H54 (cell line): ENCODE measurements at regions not wholly inside any gene's neighbourhood (a gene's known extent, or its start where the extent isn't known, plus 50 kb on each side); places are given as distances from the start of the nearest gene placed in this dataset.

ENCODE experiments used
- DNase-seq: peaks from one replicate; pipeline ENCODE4 v3.0.0; 2011; ENCODE audit warnings: low spot score, mixed read lengths; ENCODE audit not compliant: insufficient read length
- FAIRE-seq: peaks from 3 replicates; lab custom pipeline; 2011; peaks lifted over from hg19 to GRCh38; lab: Jason Lieb, UNC
- POLR2A ChIP-seq: IDR thresholded peaks from 2 replicates; pipeline ENCODE4 v1.6.1; 2011; ENCODE audit warnings: low read depth, mild to moderate bottlenecking, low read length

DNA sequence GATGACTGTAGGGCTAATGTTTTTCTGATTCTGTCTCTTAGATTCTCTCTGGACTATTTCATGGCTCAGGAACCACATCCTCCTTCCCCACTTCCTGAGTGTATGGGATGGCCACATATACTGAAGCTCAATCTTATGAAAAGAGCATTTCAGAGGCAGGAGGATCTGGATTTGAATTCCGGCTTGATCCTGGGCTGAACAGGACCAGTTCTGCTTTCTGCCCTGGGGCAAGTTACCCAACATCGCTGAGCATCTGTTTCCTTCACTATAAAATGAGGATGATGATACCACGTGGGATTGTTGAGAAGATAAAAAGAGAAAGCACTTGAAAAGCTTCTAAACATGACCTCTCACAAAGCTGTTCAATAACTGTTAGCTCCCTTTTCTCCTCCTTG is 168.4 kb upstream of the TNFAIP3 start:
- TF ChIP-seq POLR2A = no peak
- FAIRE-seq (no peak), DNase-seq (no peak)

DNA sequence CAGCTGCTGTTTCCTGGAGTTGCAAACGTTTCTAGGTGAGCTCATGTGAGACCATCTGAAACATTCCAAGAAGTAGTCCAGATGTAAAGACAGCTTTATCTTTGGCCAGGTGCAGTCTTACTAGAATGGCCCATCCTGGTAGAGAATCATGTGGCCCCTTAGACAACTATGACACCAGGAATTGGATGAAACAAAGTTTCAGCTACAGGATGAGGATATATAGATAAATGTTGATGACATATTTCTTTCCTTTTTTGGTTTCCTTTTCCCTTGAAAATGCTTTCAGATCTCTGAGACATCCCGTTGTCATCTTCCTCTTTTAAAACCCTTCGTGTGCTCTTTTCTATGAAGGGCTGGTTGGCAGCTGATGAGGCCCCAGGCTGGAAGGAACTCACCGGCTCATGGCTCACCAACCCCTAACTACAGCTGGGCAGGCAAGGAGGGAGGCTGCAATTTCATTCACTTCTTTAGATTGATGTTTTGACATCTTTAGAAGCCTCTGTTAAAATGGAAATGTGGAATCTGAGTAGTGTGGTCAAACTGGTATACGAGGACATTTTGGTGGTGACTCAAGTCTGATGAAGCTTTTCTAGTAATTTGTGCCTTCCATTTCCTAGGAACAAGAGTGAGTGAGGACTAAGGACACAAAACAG is 167.9 kb upstream of the TNFAIP3 start:
- TF ChIP-seq POLR2A = no peak
- DNase-seq (no peak), FAIRE-seq (no peak)

DNA sequence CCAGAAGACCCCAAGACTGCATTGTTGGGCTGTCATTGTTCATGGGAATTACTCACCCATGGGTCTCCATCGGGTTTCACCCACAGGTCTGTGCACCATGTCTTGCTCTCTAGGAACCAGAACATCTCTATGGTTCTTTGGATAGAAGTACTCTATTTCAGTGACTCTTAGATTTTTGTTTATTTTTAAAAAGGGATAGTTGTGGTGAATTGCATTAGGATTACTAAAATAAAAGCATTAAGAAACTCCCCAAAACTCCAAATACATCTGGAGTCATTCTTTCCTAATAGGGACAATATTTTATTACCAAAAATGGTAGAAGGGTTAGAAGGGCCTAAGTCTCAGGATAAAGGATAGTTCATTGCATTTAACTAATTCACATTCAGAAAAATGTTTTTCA is 166.9 kb upstream of the TNFAIP3 start:
- FAIRE-seq (no peak), DNase-seq (no peak)
- no peak for TF ChIP-seq POLR2A

DNA sequence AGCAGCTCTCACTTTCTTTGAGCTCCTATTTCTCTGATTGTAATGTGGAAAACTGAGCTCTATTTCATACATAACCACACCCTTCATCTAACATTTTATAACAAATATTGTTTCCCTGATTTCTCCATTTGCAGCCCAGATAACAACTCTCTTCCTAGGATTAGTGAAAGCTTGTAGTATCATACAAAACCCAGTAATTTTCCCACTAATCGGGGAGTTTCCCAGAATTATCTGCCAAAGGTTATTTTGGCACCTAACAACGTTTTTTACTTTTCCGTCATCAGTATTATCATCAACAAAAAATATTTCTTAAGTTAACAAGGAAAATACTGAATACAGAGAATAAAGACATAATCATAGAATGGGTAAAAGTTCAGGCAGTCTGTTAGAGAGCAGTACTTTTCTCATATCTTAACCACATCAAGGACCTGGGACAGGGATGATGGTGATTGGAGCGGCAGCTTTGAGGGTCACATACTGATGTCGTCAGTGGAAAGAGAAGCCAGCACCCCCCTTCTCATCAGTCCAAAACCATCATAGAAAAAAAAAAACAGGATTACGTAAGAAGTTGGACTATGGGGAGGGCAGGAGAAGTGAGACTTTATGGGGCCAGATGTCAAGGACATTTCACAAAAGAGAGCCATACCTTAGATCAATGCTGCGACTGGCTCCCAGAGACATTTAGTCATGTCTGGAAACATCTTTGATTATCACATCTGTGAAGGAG is 166.1 kb upstream of the TNFAIP3 start:
- no peak for DNase-seq
- FAIRE-seq = no peak
- no peak for TF ChIP-seq POLR2A

DNA sequence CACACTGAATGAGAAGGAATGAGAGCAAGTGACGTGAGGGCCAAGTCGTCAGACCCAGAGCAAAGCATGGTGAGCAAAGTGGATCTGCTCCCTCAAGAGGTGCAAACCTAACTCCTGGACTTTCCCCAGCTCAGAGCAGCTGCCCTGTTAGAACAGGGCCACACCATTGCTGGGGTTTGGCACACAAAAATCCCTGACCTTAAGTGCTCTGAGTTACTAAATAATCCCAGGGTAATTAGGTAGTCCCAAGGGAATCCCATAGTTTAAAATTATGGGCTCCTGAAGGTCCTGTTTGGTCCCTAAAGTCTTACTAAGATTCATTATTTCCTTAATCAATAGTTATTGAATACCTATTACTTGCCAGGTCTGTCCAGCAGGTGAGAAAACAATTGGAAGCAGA is 165.1 kb upstream of the TNFAIP3 start:
- FAIRE-seq = no peak
- DNase-seq = no peak
- TF ChIP-seq POLR2A = no peak

DNA sequence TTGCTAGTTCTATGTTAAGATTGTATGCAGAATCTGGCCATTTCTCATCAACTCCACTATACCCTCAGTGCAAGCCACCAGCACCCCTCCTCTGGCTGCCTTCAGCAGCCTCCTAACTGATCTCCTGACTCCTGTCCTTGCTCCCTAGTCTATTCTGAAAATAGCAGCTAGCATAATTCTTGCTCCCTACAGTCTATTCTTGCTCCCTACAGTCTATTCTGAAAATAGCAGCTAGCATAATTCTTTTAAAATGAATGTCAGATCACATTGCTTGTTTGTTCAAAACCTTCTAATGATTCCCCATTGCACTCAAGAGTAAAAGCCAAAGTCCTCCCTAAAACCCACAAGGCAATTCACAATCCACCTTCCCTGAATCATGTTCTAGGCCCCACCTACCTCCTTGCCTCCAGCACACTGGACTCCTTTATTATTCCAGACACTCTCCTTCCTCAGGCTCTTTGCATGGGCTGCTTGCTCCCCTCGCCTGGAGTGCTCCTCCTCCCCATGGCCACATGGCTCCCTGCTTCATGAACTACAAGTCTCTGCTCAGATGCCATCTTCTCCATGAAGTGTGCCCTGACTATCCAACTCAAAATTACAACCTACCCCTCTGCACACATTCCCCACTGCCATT is 164.2 kb upstream of the TNFAIP3 start:
- no peak for DNase-seq
- no peak for FAIRE-seq
- TF ChIP-seq POLR2A = no peak

DNA sequence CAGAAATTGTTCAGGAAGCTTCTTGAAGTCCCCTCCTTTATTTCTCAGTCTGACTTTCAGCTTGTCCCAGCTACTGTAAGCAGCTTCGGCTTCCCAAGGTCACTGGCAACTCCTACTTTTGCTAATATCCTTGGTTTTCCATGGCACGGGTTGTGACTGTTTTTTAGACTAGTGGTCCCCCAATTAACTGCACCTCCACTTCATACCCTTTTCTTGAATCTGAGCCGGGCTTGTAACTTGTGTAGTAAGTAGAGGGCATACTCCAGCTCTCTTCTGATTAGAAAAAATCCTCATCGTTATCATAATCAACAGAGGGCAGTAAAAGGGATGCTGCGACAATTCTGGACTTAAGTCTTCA is 162.3 kb upstream of the TNFAIP3 start:
- FAIRE-seq (no peak), DNase-seq (no peak)
- no peak for TF ChIP-seq POLR2A

DNA sequence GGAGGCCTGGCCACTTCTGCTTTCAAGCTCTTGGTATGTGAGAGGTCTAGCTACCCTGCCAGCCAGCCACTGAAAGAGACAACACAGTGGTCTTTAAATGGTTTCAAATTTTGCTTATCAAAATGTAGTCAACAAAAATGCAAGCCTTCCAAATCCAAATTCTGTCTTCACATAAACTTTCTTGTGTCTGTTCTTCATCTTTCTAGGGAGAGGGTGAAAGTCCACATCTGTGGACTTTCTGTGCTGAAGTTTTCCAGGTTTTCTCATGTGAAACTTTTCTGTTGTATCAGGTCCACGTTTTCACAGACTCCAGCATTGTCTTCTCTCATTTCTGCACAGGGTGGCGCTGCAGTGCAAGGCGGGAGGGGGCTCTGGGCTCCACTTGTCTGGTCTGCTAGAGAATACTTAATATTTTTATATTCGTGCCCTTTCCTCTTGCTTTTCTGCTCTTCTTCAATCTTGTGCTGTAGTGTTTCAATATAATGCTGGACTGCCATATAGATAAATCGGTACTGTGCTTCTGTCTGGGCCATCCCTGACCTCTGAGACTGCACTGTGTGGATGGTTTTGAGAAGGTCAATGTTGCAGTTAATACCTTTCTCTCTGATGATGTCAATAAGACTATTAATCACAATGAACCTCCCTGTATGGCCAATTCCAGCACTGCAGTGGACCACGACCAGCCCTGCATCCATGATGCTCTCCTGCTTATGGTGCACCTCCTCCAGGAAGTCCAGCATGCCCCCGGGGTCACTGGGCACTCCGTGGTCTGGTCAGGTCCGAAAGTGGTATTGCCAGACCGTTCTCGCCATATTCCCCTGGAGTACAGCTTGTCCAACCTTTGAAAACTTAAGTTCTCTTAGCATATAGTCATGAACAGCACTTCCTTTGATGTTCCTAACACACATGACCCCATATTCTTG is 161.6 kb upstream of the TNFAIP3 start:
- FAIRE-seq (no peak), DNase-seq (no peak)
- no peak for TF ChIP-seq POLR2A

DNA sequence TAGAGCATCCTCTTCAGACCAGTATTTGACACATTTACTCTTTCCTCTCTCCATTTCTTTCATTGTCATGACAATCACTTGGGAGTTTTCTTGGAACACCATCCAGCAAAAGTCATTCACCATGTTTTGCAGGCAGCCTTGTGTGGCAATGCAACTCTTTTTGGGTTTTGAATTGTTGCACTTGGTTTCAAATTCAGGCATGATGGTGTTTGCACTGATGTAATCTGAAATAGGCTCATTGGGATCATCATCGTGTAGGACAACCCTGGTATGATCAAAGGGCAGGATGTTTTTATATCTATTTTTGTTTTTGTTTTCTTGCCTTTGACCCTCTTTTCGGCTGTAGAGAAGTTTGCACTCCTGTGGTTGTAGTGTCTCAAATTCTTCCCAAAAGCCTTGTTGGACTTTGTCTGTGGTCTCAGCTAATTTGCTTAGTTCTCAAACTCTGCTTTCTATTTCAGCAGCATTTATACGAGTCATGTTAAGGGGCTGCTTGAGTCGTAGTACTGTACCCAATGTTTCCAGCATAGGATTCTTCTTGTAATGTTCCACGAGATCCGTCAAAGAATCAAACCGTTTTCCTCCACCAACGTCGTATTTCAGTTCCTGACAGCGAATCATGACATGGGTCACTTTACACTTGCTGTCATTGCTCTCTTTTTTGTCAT is 160.8 kb upstream of the TNFAIP3 start:
- no peak for DNase-seq
- no peak for FAIRE-seq

DNA sequence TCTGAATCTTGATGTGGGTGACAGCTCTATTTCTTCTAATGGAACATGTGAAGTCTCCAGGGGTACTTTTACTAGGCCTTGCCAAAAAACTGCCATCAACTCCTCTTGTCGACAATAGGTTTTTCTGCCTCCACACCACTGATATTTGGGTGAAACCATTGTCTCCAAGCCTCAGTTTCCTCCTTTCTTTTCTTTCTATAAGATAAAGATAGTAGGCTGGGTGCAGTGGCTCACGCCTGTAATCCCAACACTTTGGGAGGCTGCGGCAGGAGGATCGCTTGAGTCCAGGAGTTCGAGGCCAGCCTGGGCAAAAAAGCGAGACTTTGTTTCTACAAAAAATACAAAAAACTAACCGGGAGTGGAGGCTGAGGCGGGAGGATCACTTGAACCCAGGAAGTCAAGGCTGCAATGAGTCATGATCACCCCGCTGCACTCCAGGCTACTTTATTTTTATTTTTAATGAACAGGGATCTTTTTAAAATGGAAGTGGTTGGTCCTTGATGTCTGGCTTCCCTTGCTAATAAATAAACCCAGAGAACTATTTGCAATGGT is 159.9 kb upstream of the TNFAIP3 start:
- DNase-seq = no peak
- no peak for TF ChIP-seq POLR2A
- FAIRE-seq = no peak

More for the DNA sequence above, 160.8 kb upstream of the TNFAIP3 start:
- TF ChIP-seq POLR2A = no peak

DNA sequence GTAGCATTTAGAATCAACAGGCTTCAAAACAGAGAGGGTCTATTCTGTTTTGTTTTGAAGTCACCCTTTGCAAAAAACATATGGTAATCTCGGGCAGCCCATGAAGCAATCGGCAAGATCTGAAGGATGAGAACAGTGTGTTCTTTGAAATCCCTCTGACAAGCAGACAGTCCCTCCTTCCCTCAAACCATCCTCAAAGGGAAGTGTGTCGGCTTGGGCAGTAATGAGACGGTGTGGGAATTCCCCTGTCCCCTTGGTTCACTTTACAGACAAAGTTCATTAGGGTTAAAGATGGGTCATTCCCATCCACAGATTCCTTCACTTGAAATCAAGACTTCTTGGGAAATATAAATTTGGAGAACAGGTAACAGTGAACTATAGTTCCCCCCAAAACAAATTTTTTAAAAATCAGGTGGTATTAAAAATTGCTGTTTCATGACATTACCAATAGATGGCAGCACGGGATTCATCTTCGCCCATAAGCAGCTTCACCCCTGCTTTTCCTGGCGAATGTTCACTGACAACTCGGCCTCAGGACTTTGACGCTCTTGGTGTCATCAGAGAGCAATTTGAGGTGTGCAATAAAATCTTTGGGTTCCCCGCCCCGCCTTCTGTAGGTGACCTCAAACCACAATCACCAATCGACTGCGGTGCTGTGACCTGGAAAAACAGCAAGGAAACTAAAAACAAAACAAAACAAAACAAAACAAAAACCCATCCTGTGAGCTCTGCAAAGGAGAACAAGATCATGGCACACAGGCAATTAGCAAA is 159.3 kb upstream of the TNFAIP3 start:
- TF ChIP-seq POLR2A = no peak
- no peak for DNase-seq
- peak; percentile 52 for FAIRE-seq

DNA sequence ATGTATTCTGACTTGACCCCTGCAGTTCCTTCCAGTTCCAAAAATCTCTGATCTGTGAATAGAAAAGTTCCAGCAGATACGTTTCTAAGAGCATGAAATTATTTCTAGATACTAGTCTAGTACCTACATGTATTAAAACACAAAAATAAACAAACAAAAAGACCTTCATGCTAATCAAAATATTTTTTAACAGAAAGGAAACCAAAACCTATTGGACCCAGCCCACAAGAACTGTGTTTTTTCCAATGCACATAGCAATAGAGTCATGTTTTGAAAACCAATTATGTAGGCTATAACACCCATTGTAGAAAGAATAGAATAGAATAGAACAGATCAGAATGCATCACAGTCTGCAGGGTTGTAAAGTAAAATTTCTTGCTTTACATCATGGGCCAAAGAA is 158.6 kb upstream of the TNFAIP3 start:
- FAIRE-seq = no peak

More for the DNA sequence above, 158.6 kb upstream of the TNFAIP3 start:
- no peak for TF ChIP-seq POLR2A
- no peak for DNase-seq
